ENCODE measurements at regions not wholly inside any gene's neighbourhood (a gene's known extent, or its start where the extent isn't known, plus 50 kb on each side); places are given as distances from the start of the nearest gene placed in this dataset.

DNA sequence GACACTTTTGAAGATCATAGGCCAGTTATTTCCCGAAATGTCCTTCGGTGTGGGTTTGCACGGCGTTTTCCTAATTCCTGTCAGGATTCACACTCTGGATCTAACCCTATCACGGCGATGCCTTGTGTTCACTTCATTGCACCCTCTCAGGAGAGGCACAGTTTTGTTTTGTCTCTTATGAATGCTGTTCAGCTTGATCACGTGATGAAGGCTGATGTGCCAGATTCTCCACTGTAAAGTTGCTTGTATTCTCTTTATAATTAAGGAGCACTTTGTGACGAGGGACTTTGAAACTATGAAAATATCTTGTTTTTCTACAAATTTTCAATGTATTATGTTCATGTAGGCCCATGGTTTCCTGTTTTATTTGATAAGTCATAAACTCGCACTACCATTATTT lies 568.1 kb downstream of the ACTR3B start:
- no peaks in the 10 kb centered on the region for H3K9me3 ChIP-seq
- ATAC-seq = no peak
- H3K36me3 ChIP-seq = no peaks in the 10 kb centered on the region
- H3K27ac ChIP-seq = no peak overlapping the region
- intact Hi-C loops (cut with DNase I; ENCODE audit: low total_unique reads) = no loop called here
- no peak overlapping the region for H3K4me3 ChIP-seq
- TF ChIP-seq POLR2A (IDR thresholded peaks at IDR 0.05) = no peak
- TF ChIP-seq, protein P1, sequence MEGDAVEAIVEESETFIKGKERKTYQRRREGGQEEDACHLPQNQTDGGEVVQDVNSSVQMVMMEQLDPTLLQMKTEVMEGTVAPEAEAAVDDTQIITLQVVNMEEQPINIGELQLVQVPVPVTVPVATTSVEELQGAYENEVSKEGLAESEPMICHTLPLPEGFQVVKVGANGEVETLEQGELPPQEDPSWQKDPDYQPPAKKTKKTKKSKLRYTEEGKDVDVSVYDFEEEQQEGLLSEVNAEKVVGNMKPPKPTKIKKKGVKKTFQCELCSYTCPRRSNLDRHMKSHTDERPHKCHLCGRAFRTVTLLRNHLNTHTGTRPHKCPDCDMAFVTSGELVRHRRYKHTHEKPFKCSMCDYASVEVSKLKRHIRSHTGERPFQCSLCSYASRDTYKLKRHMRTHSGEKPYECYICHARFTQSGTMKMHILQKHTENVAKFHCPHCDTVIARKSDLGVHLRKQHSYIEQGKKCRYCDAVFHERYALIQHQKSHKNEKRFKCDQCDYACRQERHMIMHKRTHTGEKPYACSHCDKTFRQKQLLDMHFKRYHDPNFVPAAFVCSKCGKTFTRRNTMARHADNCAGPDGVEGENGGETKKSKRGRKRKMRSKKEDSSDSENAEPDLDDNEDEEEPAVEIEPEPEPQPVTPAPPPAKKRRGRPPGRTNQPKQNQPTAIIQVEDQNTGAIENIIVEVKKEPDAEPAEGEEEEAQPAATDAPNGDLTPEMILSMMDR (IDR thresholded peaks at IDR 0.05 in 4 of 5, conservative IDR thresholded peaks at IDR 0.05 in 1 of 5) = no peak
- no peaks in the 10 kb centered on the region for H3K4me1 ChIP-seq
- in situ Hi-C loops (cut with MboI; ENCODE audit: low sequenced_read_pairs in 4 of 4) = no loop called here
- H3K27me3 ChIP-seq = no peaks in the 10 kb centered on the region
- no peak for DNase-seq

DNA sequence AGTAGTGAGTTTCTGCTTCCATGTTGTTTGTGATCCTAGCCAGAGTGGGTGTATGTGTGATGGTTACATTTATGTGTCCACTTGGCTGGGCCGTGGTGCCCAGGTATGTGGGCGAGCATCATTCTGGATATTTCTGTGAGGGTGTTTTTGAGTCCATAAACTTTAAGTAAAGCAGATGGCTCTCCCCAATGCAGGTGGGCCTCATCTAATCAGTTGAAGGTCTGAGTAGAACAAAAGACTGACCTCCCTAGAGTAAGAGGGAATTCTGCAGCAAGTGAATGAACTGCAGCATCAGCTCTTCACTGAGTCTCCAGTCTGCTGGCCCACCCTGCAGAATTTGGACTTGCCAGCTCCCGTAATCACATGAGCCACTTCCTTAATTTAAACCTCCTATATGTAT lies 571.9 kb downstream of the ACTR3B start:
- ATAC-seq = no peak
- in situ Hi-C loops (cut with MboI; ENCODE audit: low sequenced_read_pairs in 4 of 4) (no loop called here), intact Hi-C loops (cut with DNase I; ENCODE audit: low total_unique reads) (no loop called here)
- H3K9me3 ChIP-seq = no peaks in the 10 kb centered on the region
- TF ChIP-seq, protein P1 (IDR thresholded peaks at IDR 0.05 in 4 of 5, conservative IDR thresholded peaks at IDR 0.05 in 1 of 5) = no peak
- no peak for TF ChIP-seq POLR2A (IDR thresholded peaks at IDR 0.05)
- no peak overlapping the region for H3K27ac ChIP-seq
- DNase-seq = no peak
- no peaks in the 10 kb centered on the region for H3K27me3 ChIP-seq
- H3K4me1 ChIP-seq = no peaks in the 10 kb centered on the region
- no peak overlapping the region for H3K4me3 ChIP-seq
- no peaks in the 10 kb centered on the region for H3K36me3 ChIP-seq

GRCh38 chr7:153354071-153354470 lies 594.5 kb downstream of the ACTR3B start:
- no peaks in the 10 kb centered on the region for H3K27me3 ChIP-seq
- TF ChIP-seq, protein P1 (IDR thresholded peaks at IDR 0.05 in 4 of 5, conservative IDR thresholded peaks at IDR 0.05 in 1 of 5) = no peak
- no peak for TF ChIP-seq POLR2A (IDR thresholded peaks at IDR 0.05)
- H3K27ac ChIP-seq = no peak overlapping the region
- DNase-seq (no peak), ATAC-seq (no peak)
- no peaks in the 10 kb centered on the region for H3K9me3 ChIP-seq
- H3K36me3 ChIP-seq = no peaks in the 10 kb centered on the region
- in situ Hi-C loops (cut with MboI; ENCODE audit: low sequenced_read_pairs in 4 of 4) (no loop called here), intact Hi-C loops (cut with DNase I; ENCODE audit: low total_unique reads) (no loop called here)
- H3K4me3 ChIP-seq = no peak overlapping the region
- H3K4me1 ChIP-seq = no peaks in the 10 kb centered on the region

DNA sequence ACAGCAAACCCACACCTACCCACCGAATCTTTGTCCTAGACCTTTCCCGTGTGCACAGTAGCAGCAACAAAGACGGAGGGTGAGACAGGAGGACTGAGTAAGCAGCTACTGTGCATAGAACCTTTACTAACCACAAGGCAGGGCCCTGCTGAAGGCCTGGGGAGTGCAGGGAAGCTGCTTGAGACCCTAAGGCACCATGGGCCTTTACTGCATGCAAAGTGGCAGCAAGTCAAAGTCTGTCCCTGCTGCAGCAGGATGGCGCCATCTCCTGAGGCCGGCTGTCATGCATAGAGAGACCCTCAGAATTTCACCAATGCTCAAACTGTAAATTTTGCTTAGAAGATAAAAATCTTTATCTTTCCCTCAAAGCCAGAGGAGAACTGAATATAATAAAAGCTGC lies 610.5 kb downstream of the ACTR3B start:
- no peak for ATAC-seq
- no peaks in the 10 kb centered on the region for H3K27me3 ChIP-seq
- no peak overlapping the region for H3K27ac ChIP-seq
- DNase-seq = no peak
- no peaks in the 10 kb centered on the region for H3K9me3 ChIP-seq
- intact Hi-C loops (cut with DNase I; ENCODE audit: low total_unique reads) (no loop called here), in situ Hi-C loops (cut with MboI; ENCODE audit: low sequenced_read_pairs in 4 of 4) (no loop called here)
- H3K4me1 ChIP-seq = no peaks in the 10 kb centered on the region
- H3K4me3 ChIP-seq = no peak overlapping the region
- TF ChIP-seq, protein P1 (IDR thresholded peaks at IDR 0.05 in 4 of 5, conservative IDR thresholded peaks at IDR 0.05 in 1 of 5) = no peak
- no peak for TF ChIP-seq POLR2A (IDR thresholded peaks at IDR 0.05)
- no peaks in the 10 kb centered on the region for H3K36me3 ChIP-seq

- in situ Hi-C loops (cut with MboI; ENCODE audit: low sequenced_read_pairs in 4 of 4) = no loop called here
Observed at GRCh38 chr7:153380636-153381035, 621.1 kb downstream of the ACTR3B start.

More at GRCh38 chr7:153380636-153381035, 621.1 kb downstream of the ACTR3B start:
- Histone ChIP-seq H3K4me3 (no peak overlapping the region), H3K27me3 (no peaks in the 10 kb centered on the region), H3K4me1 (no peaks in the 10 kb centered on the region), H3K27ac (no peak overlapping the region), H3K9me3 (no peaks in the 10 kb centered on the region), H3K36me3 (no peaks in the 10 kb centered on the region)
- ATAC-seq = no peak
- DNase-seq = no peak
- no peak for TF ChIP-seq POLR2A (IDR thresholded peaks at IDR 0.05)
- TF ChIP-seq, protein P1 (IDR thresholded peaks at IDR 0.05 in 4 of 5, conservative IDR thresholded peaks at IDR 0.05 in 1 of 5) = no peak
- intact Hi-C loops (cut with DNase I; ENCODE audit: low total_unique reads) = no loop called here

Data from gastrocnemius medialis (tissue), 4 donors.